T-helper 17 cell (primary cell): ENCODE measurements at regions not wholly inside any gene's neighbourhood (a gene's known extent, or its start where the extent isn't known, plus 50 kb on each side); places are given as distances from the start of the nearest gene placed in this dataset.
"Not testable (repeated sequence)": the region's sequence is repeated elsewhere in the genome, so short reads cannot be mapped to it uniquely, and the experiment has no call there.

Source experiments
- ATAC-seq: fragments of 150-1000 bp; cut with Tn5 transposase; 2 replicates; pipeline ENCODE4 v1.10.0; 2021; ENCODE audit warnings: mild to moderate bottlenecking, moderate library complexity
- DNase-seq, 3 donors: peaks; one replicate each; pipeline versions ENCODE4 v3.0.0 to v3.0.0-alpha.2; 2020 to 2021
- H3K9me3 ChIP-seq: one replicate; pipeline ENCODE4 v1.7.0; 2013; ENCODE audit warnings: low read length, mild to moderate bottlenecking; ENCODE audit not compliant: control insufficient read depth, poor library complexity, severe bottlenecking
- H3K27ac Mint-ChIP-seq: one replicate; pipeline ENCODE4 v1.8.0; 2022; ENCODE audit warnings: mild to moderate bottlenecking, moderate library complexity, mixed read lengths
- H3K27me3 Mint-ChIP-seq: one replicate; pipeline ENCODE4 v1.8.0; 2022; ENCODE audit warnings: mixed read lengths
- H3K36me3 Mint-ChIP-seq: one replicate; pipeline ENCODE4 v1.8.0; 2022; ENCODE audit warnings: low read depth, mixed read lengths
- H3K4me1 Mint-ChIP-seq: one replicate; pipeline ENCODE4 v1.8.0; 2022; ENCODE audit warnings: mild to moderate bottlenecking, mixed read lengths
- H3K4me3 Mint-ChIP-seq: one replicate; pipeline ENCODE4 v1.8.0; 2022; ENCODE audit warnings: mild to moderate bottlenecking, moderate library complexity, mixed read lengths

- Mint-ChIP-seq H3K27ac (no peak overlapping the region), H3K4me3 (no peak overlapping the region), H3K4me1 (peaks cover 3% of the 10 kb centered on the region), H3K36me3 (no peaks in the 10 kb centered on the region), H3K27me3 (peaks cover 9% of the 10 kb centered on the region)
- ATAC-seq (no peak), DNase-seq (no peak)
- no peaks in the 10 kb centered on the region for H3K9me3 ChIP-seq
Observed at GRCh38 chr4:15325987-15326386, 101.8 kb upstream of the C1QTNF7 start.

GRCh38 chr4:15327311-15328298, 100.2 kb upstream of the C1QTNF7 start:
- DNase-seq (no peak), ATAC-seq (no peak)
- Mint-ChIP-seq H3K27ac (no peak overlapping the region), H3K4me3 (no peak overlapping the region), H3K27me3 (peaks cover under 1% of the 10 kb centered on the region), H3K4me1 (peaks cover 3% of the 10 kb centered on the region), H3K36me3 (peaks cover 4% of the 10 kb centered on the region)
- H3K9me3 ChIP-seq = no peaks in the 10 kb centered on the region

- Mint-ChIP-seq H3K27me3 (no peaks in the 10 kb centered on the region), H3K27ac (no peak overlapping the region), H3K36me3 (peaks cover 4% of the 10 kb centered on the region), H3K4me3 (no peak overlapping the region), H3K4me1 (peaks cover under 1% of the 10 kb centered on the region)
- H3K9me3 ChIP-seq = no peaks in the 10 kb centered on the region
- DNase-seq (no peak), ATAC-seq (no peak)
Observed at GRCh38 chr4:15331930-15332329, 95.9 kb upstream of the C1QTNF7 start.

- Mint-ChIP-seq H3K27me3 (no peaks in the 10 kb centered on the region), H3K27ac (no peak overlapping the region)
Observed at GRCh38 chr4:15332377-15332776, 95.5 kb upstream of the C1QTNF7 start.

GRCh38 chr4:15333692-15334633, 93.9 kb upstream of the C1QTNF7 start:
- peaks cover 2% of the 10 kb centered on the region for H3K4me1 Mint-ChIP-seq
- H3K27ac Mint-ChIP-seq = no peak overlapping the region
- no peak overlapping the region for H3K4me3 Mint-ChIP-seq
- H3K27me3 Mint-ChIP-seq = no peaks in the 10 kb centered on the region
- DNase-seq (no peak), ATAC-seq (no peak)
- H3K36me3 Mint-ChIP-seq = peaks cover 4% of the 10 kb centered on the region
- H3K9me3 ChIP-seq = no peaks in the 10 kb centered on the region

More at GRCh38 chr4:15332377-15332776, 95.5 kb upstream of the C1QTNF7 start:
- DNase-seq (no peak), ATAC-seq (no peak)
- Mint-ChIP-seq H3K4me3 (no peak overlapping the region), H3K4me1 (peaks cover 2% of the 10 kb centered on the region), H3K36me3 (peaks cover 4% of the 10 kb centered on the region)
- no peaks in the 10 kb centered on the region for H3K9me3 ChIP-seq

- peaks cover 2% of the 10 kb centered on the region for H3K4me1 Mint-ChIP-seq
Observed at GRCh38 chr4:15336410-15337167, 91.2 kb upstream of the C1QTNF7 start.

GRCh38 chr4:15337168-15337657, 90.6 kb upstream of the C1QTNF7 start:
- not testable (repeated sequence) for H3K27me3 Mint-ChIP-seq, ATAC-seq, H3K4me1 Mint-ChIP-seq, H3K9me3 ChIP-seq, H3K4me3 Mint-ChIP-seq, H3K36me3 Mint-ChIP-seq, H3K27ac Mint-ChIP-seq, DNase-seq

More at GRCh38 chr4:15336410-15337167, 91.2 kb upstream of the C1QTNF7 start:
- Mint-ChIP-seq H3K27me3 (no peaks in the 10 kb centered on the region), H3K36me3 (peaks cover 4% of the 10 kb centered on the region), H3K27ac (no peak overlapping the region), H3K4me3 (no peak overlapping the region)
- no peaks in the 10 kb centered on the region for H3K9me3 ChIP-seq
- DNase-seq (no peak), ATAC-seq (no peak)

GRCh38 chr4:15339737-15340136, 88.1 kb upstream of the C1QTNF7 start:
- Mint-ChIP-seq H3K27ac (no peak overlapping the region), H3K36me3 (no peaks in the 10 kb centered on the region), H3K4me1 (peaks cover 2% of the 10 kb centered on the region), H3K27me3 (no peaks in the 10 kb centered on the region), H3K4me3 (no peak overlapping the region)
- ATAC-seq = no peak
- H3K9me3 ChIP-seq = no peaks in the 10 kb centered on the region
- no peak for DNase-seq

GRCh38 chr4:15340332-15340731, 87.5 kb upstream of the C1QTNF7 start:
- H3K4me3 Mint-ChIP-seq = no peak overlapping the region

GRCh38 chr4:15340902-15341732, 86.7 kb upstream of the C1QTNF7 start:
- no peaks in the 10 kb centered on the region for H3K9me3 ChIP-seq
- peaks cover 2% of the 10 kb centered on the region for H3K4me1 Mint-ChIP-seq
- H3K36me3 Mint-ChIP-seq = no peaks in the 10 kb centered on the region
- no peak overlapping the region for H3K27ac Mint-ChIP-seq
- H3K27me3 Mint-ChIP-seq = no peaks in the 10 kb centered on the region
- no peak for DNase-seq
- no peak overlapping the region for H3K4me3 Mint-ChIP-seq
- no peak for ATAC-seq

More at GRCh38 chr4:15340332-15340731, 87.5 kb upstream of the C1QTNF7 start:
- H3K9me3 ChIP-seq = no peaks in the 10 kb centered on the region
- DNase-seq (no peak), ATAC-seq (no peak)
- no peaks in the 10 kb centered on the region for H3K36me3 Mint-ChIP-seq
- H3K27me3 Mint-ChIP-seq = no peaks in the 10 kb centered on the region
- no peak overlapping the region for H3K27ac Mint-ChIP-seq
- H3K4me1 Mint-ChIP-seq = peaks cover 2% of the 10 kb centered on the region

GRCh38 chr4:15341733-15342300, 86.0 kb upstream of the C1QTNF7 start:
- H3K9me3 ChIP-seq = no peaks in the 10 kb centered on the region
- Mint-ChIP-seq H3K27me3 (no peaks in the 10 kb centered on the region), H3K4me1 (peaks cover 2% of the 10 kb centered on the region), H3K4me3 (no peak overlapping the region), H3K36me3 (no peaks in the 10 kb centered on the region), H3K27ac (no peak overlapping the region)
- ATAC-seq (no peak), DNase-seq (no peak)

- ATAC-seq = no peak
- H3K4me1 Mint-ChIP-seq = no peaks in the 10 kb centered on the region
- no peaks in the 10 kb centered on the region for H3K36me3 Mint-ChIP-seq
- H3K27ac Mint-ChIP-seq = no peak overlapping the region
- no peaks in the 10 kb centered on the region for H3K27me3 Mint-ChIP-seq
- H3K4me3 Mint-ChIP-seq = no peak overlapping the region
- no peak for DNase-seq
- no peaks in the 10 kb centered on the region for H3K9me3 ChIP-seq
Observed at GRCh38 chr4:15343000-15343399, 84.8 kb upstream of the C1QTNF7 start.
